Panc1 (cell line): ENCODE measurements at regions not wholly inside any gene's neighbourhood (a gene's known extent, or its start where the extent isn't known, plus 50 kb on each side); places are given as distances from the start of the nearest gene placed in this dataset.

Experiments used
- ATAC-seq: fragments of 200-7000 bp; cut with Tn5 transposase; 2 replicates; pipeline ENCODE4 v1.9.1; 2020; ENCODE audit warnings: mild to moderate bottlenecking, moderate library complexity
- BruUV-seq: library from RNA; stranded (reverse); fragments of 400-500 nt; replicated peaks from 2 replicates; lab custom pipeline; 2021; lab: Mats Ljungman, UMichigan
- CTCF ChIA-PET: fragments of 300-600 bp; sonication (Branson Sonifier 250); formaldehyde crosslinking; loops from one replicate; lab custom pipeline; 2022; ENCODE audit warnings: antibody characterized with exemption; lab: Charles Lee
- POLR2A ChIA-PET: fragments of 300-600 bp; sonication (Branson Sonifier 250); formaldehyde crosslinking; loops from one replicate; lab custom pipeline; 2022; ENCODE audit warnings: antibody characterized with exemption; lab: Charles Lee
- DNase-seq: peaks from one replicate; pipeline ENCODE4 v3.0.0-alpha.2; 2010; ENCODE audit warnings: low read depth, low spot score
- H3K27ac ChIP-seq: 2 replicates; pipeline ENCODE4 v1.5.1; 2011; ENCODE audit warnings: mild to moderate bottlenecking, low read length, inconsistent platforms
- H3K27me3 ChIP-seq: fragments of 200-500 bp; sonication (Bioruptor generic); 2 replicates; pipeline ENCODE4 v1.6.0; 2014; ENCODE audit warnings: low read length, inconsistent platforms; ENCODE audit not compliant: control insufficient read depth, insufficient read depth
- H3K36me3 ChIP-seq: fragments of 200-500 bp; sonication (Bioruptor generic); 2 replicates; pipeline ENCODE4 v1.5.1; 2014; ENCODE audit warnings: inconsistent platforms, mild to moderate bottlenecking, low read length, moderate library complexity; ENCODE audit not compliant: control insufficient read depth, insufficient read depth
- H3K4me1 ChIP-seq: 2 replicates; pipeline ENCODE4 v1.5.1; 2011; ENCODE audit warnings: inconsistent platforms, mild to moderate bottlenecking, low read length, moderate library complexity; ENCODE audit not compliant: control insufficient read depth, insufficient read depth
- H3K4me3 ChIP-seq, 2 experiments: 2 replicates each; pipeline ENCODE4 v1.5.1; 2011 to 2012; ENCODE audit warnings: low read depth in 2 of 2, low read length in 2 of 2, mild to moderate bottlenecking in 2 of 2, inconsistent platforms in 1 of 2, moderate library complexity in 1 of 2
- H3K9me3 ChIP-seq: fragments of 200-500 bp; sonication (Bioruptor generic); 2 replicates; pipeline ENCODE4 v1.5.1; 2014; ENCODE audit warnings: low read depth, mild to moderate bottlenecking, inconsistent platforms, low read length, moderate library complexity; ENCODE audit not compliant: control insufficient read depth, insufficient read depth
- CTCF ChIP-seq: fragments of 450-650 bp; IDR thresholded peaks from 2 replicates; pipeline ENCODE4 v1.5.1; 2017; ENCODE audit warnings: mild to moderate bottlenecking
- POLR2AphosphoS5 ChIP-seq: IDR thresholded peaks from 2 replicates; pipeline ENCODE4 v1.6.1; 2012; ENCODE audit warnings: mild to moderate bottlenecking, low read depth, low read length, moderate library complexity
- SIN3A ChIP-seq: IDR thresholded peaks from 2 replicates; pipeline ENCODE4 v1.6.1; 2012; ENCODE audit warnings: low read depth, mild to moderate bottlenecking, low read length, moderate library complexity, borderline replicate concordance; ENCODE audit not compliant: insufficient read depth
- TCF7L2 ChIP-seq: IDR thresholded peaks from 2 replicates; pipeline ENCODE4 v1.6.1; 2011; ENCODE audit warnings: mild to moderate bottlenecking, low read depth, low read length, inconsistent platforms
- in situ Hi-C: cut with HindIII; loops from 2 replicates; pipeline ENCODE4 v1.10.0; 2016; ENCODE audit warnings: low sequenced_read_pairs, low pct_unique_long_range_greater_than_20kb
- intact Hi-C: fragments of 100-400 bp; cut with micrococcal nuclease; formaldehyde crosslinking; loops from one replicate; pipeline ENCODE4 v1.10.0; 2022; ENCODE audit not compliant: unreplicated experiment
- TF ChIP-seq, protein P1 (sequence below), 2 experiments: IDR thresholded peaks; 2 replicates each; pipeline ENCODE4 v1.6.1; 2011 to 2012; ENCODE audit warnings: low read depth in 2 of 2, control low read depth in 1 of 2, low read length in 1 of 2, mild to moderate bottlenecking in 1 of 2, moderate library complexity in 1 of 2; ENCODE audit not compliant: insufficient read depth in 1 of 2

- Histone ChIP-seq H3K4me3 (no peak overlapping the region), H3K27me3 (peaks cover 2% of the 10 kb centered on the region; the same call in 1 of the 2 replicates), H3K9me3 (no peaks in the 10 kb centered on the region), H3K27ac (no peak overlapping the region), H3K36me3 (no peaks in the 10 kb centered on the region), H3K4me1 (no peaks in the 10 kb centered on the region)
- intact Hi-C loops: no loop called here
- POLR2A ChIA-PET: no interaction called here
- DNase-seq (no peak), ATAC-seq (no peak)
- no peak for TF ChIP-seq SIN3A
- TF ChIP-seq POLR2AphosphoS5: no peak
- TF ChIP-seq TCF7L2: no peak
- no peak for TF ChIP-seq CTCF
- TF ChIP-seq, protein P1, sequence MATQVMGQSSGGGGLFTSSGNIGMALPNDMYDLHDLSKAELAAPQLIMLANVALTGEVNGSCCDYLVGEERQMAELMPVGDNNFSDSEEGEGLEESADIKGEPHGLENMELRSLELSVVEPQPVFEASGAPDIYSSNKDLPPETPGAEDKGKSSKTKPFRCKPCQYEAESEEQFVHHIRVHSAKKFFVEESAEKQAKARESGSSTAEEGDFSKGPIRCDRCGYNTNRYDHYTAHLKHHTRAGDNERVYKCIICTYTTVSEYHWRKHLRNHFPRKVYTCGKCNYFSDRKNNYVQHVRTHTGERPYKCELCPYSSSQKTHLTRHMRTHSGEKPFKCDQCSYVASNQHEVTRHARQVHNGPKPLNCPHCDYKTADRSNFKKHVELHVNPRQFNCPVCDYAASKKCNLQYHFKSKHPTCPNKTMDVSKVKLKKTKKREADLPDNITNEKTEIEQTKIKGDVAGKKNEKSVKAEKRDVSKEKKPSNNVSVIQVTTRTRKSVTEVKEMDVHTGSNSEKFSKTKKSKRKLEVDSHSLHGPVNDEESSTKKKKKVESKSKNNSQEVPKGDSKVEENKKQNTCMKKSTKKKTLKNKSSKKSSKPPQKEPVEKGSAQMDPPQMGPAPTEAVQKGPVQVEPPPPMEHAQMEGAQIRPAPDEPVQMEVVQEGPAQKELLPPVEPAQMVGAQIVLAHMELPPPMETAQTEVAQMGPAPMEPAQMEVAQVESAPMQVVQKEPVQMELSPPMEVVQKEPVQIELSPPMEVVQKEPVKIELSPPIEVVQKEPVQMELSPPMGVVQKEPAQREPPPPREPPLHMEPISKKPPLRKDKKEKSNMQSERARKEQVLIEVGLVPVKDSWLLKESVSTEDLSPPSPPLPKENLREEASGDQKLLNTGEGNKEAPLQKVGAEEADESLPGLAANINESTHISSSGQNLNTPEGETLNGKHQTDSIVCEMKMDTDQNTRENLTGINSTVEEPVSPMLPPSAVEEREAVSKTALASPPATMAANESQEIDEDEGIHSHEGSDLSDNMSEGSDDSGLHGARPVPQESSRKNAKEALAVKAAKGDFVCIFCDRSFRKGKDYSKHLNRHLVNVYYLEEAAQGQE (IDR thresholded peaks at IDR 0.05; ENCODE audit: insufficient read depth in 1 of 2, low read depth in 2 of 2, low read length in 1 of 2): no peak
- no TSS peak for BruUV-seq
- in situ Hi-C loops: no loop called here
- CTCF ChIA-PET: no interaction called here
Measured at GRCh38 chr3:152622811-152623167, 212.1 kb upstream of the P2RY1 start.

DNA sequence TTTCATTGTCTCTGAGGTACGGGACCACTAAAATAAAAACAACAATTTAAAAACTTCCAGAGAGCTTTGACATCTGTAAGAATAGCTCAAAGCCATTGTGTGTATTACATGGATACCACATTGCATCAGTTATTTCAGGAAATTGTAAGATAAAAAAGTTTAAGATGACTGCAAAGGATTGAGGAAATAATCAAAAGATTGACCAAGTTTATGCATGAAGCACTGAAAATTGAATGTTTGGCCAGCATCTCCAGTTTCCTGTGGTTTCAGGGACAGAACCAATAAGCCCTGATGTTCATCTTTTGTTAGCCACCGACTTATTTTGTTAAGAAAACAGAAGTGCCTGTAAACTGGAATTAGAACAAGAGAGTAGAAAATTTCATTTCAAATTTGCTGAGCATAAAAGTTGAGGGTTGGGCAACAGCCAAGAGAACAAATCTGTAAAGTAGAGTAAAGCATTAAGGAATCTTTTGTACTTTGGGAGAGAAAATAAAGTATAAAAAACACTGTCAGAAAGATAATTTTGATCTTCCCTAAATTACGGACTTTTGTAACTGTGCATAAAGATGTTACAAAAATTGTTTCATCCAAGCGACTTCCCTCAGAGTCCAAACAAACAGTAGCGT, 211.5 kb upstream of the P2RY1 start:
- ATAC-seq: no peak
- no TSS peak for BruUV-seq
- intact Hi-C loops: no loop called here
- no peak for TF ChIP-seq POLR2AphosphoS5
- TF ChIP-seq TCF7L2: no peak
- TF ChIP-seq, protein P1 (IDR thresholded peaks at IDR 0.05; ENCODE audit: insufficient read depth in 1 of 2, low read depth in 2 of 2, low read length in 1 of 2): no peak
- no peak for TF ChIP-seq SIN3A
- TF ChIP-seq CTCF: no peak
- in situ Hi-C loops: no loop called here
- Histone ChIP-seq H3K27ac (no peak overlapping the region), H3K27me3 (peaks cover 2% of the 10 kb centered on the region; the same call in 1 of the 2 replicates), H3K36me3 (no peaks in the 10 kb centered on the region), H3K9me3 (no peaks in the 10 kb centered on the region), H3K4me1 (no peaks in the 10 kb centered on the region), H3K4me3 (no peak overlapping the region)
- POLR2A ChIA-PET: no interaction called here
- CTCF ChIA-PET: no interaction called here
- DNase-seq: no peak
